HCT116 (cell line): ENCODE measurements at regions not wholly inside any gene's neighbourhood (a gene's known extent, or its start where the extent isn't known, plus 50 kb on each side); places are given as distances from the start of the nearest gene placed in this dataset.

Experiments used
- ATAC-seq: fragments of 200-7000 bp; cut with Tn5 transposase; 2 replicates; pipeline ENCODE4 v1.9.1; 2020; ENCODE audit warnings: mild to moderate bottlenecking, moderate library complexity
- BruUV-seq: library from RNA; stranded (reverse); fragments of 400-500 nt; replicated peaks from 2 replicates; lab custom pipeline; 2021; lab: Mats Ljungman, UMichigan
- CTCF ChIA-PET: fragments of 300-600 bp; sonication (Branson Sonifier 250); formaldehyde crosslinking; loops from one replicate; lab custom pipeline; 2021; ENCODE audit warnings: antibody characterized with exemption; lab: Charles Lee
- POLR2A ChIA-PET: fragments of 300-600, 350-600 bp; sonication (Branson Sonifier 250); formaldehyde crosslinking; loops from one replicate; lab custom pipeline; 2021; ENCODE audit warnings: antibody characterized with exemption; lab: Charles Lee
- RAD21 ChIA-PET, 2 experiments: fragments of 300-600 bp; sonication (Branson Sonifier 250); formaldehyde crosslinking; loops; one replicate each; lab custom pipeline; 2023; ENCODE audit warnings: low total read pairs in 2 of 2; ENCODE audit not compliant: uncharacterized antibody in 2 of 2, unreplicated experiment in 2 of 2, low non-redundant PET in 1 of 2; lab: Charles Lee
- DNase-seq: peaks from one replicate; pipeline ENCODE4 v3.0.0-alpha.2; 2010; ENCODE audit warnings: low read depth, low spot score
- H2AFZ ChIP-seq: fragments of 200-600 bp; shearing (Covaris generic), sonication (generic); 2 replicates; pipeline ENCODE4 v1.6.1; 2017; ENCODE audit warnings: low read depth, mixed run types, mixed read lengths, antibody characterized with exemption, low read length; ENCODE audit not compliant: poor library complexity, severe bottlenecking
- H3K27ac ChIP-seq: 2 replicates; pipeline ENCODE4 v1.5.1; 2012; ENCODE audit warnings: low read depth, low read length
- H3K27me3 ChIP-seq: fragments of 200-600 bp; sonication (generic); 2 replicates; pipeline ENCODE4 v1.6.1; 2016; ENCODE audit warnings: mixed run types, low read length, mixed read lengths; ENCODE audit not compliant: insufficient read depth
- H3K36me3 ChIP-seq, 2 experiments: fragments of 200-500 bp in 1 of 2; fragments of 200-600 bp in 1 of 2; sonication (Bioruptor generic) in 1 of 2; sonication (generic) in 1 of 2; 2 replicates each; pipeline versions ENCODE4 v1.5.1 to v1.6.1; 2014 to 2016; ENCODE audit warnings: low read length in 2 of 2, inconsistent platforms in 1 of 2, mixed read lengths in 1 of 2, mixed run types in 1 of 2; ENCODE audit not compliant: insufficient read depth in 2 of 2, control insufficient read depth in 1 of 2
- H3K4me1 ChIP-seq, 2 experiments: fragments of 200-600 bp in 1 of 2; sonication (generic) in 1 of 2; 2 replicates each; pipeline versions ENCODE4 v1.5.1 to v1.6.1; 2012 to 2017; ENCODE audit warnings: low read length in 2 of 2, inconsistent platforms in 1 of 2, mild to moderate bottlenecking in 1 of 2, mixed read lengths in 1 of 2, mixed run types in 1 of 2, moderate library complexity in 1 of 2; ENCODE audit not compliant: insufficient read depth in 2 of 2, control insufficient read depth in 1 of 2
- H3K4me2 ChIP-seq: fragments of 200-600 bp; sonication (generic); 2 replicates; pipeline ENCODE4 v1.6.1; 2017; ENCODE audit warnings: mixed run types, low read length, mixed read lengths
- H3K4me3 ChIP-seq, 2 experiments: fragments of 200-600 bp in 1 of 2; sonication (generic) in 1 of 2; replicated peaks in 1 of 2; 2 replicates each; pipeline ENCODE4 v1.5.1; 2011 to 2016; ENCODE audit warnings: low read length in 2 of 2, control low read depth in 1 of 2, low read depth in 1 of 2, mild to moderate bottlenecking in 1 of 2, mixed read lengths in 1 of 2, mixed run types in 1 of 2
- H3K79me2 ChIP-seq: fragments of 200-600 bp; sonication (generic); 2 replicates; pipeline ENCODE4 v1.6.1; 2017; ENCODE audit warnings: mild to moderate bottlenecking, mixed run types, low read length, moderate library complexity, mixed read lengths; ENCODE audit not compliant: insufficient read depth
- H3K9ac ChIP-seq: fragments of 200-600 bp; sonication (generic); 2 replicates; pipeline ENCODE4 v1.6.1; 2016; ENCODE audit warnings: low read length, mixed read lengths
- H3K9me2 ChIP-seq: fragments of 200-600 bp; sonication (generic), shearing (Covaris generic); 2 replicates; pipeline ENCODE4 v1.6.1; 2017; ENCODE audit warnings: mixed run types, mild to moderate bottlenecking, moderate library complexity; ENCODE audit not compliant: insufficient read depth
- H3K9me3 ChIP-seq, 2 experiments: fragments of 200-500 bp in 1 of 2; fragments of 200-600 bp in 1 of 2; sonication (Bioruptor generic) in 1 of 2; sonication (generic) in 1 of 2; 2 replicates each; pipeline ENCODE4 v1.6.1; 2014 to 2017; ENCODE audit warnings: low read length in 2 of 2, mixed read lengths in 2 of 2, inconsistent platforms in 1 of 2, low read depth in 1 of 2, mild to moderate bottlenecking in 1 of 2, mixed run types in 1 of 2, moderate library complexity in 1 of 2; ENCODE audit not compliant: control insufficient read depth in 1 of 2, insufficient read depth in 1 of 2
- H4K20me1 ChIP-seq: fragments of 200-600 bp; sonication (generic), shearing (Covaris generic); 2 replicates; pipeline ENCODE4 v1.6.1; 2017; ENCODE audit warnings: mixed run types, mild to moderate bottlenecking, moderate library complexity; ENCODE audit not compliant: insufficient read depth
- CBX3 ChIP-seq: IDR thresholded peaks from 2 replicates; pipeline ENCODE4 v1.6.1; 2012; ENCODE audit warnings: low read depth
- CEBPB ChIP-seq: IDR thresholded peaks from 2 replicates; pipeline ENCODE4 v1.6.1; 2012; ENCODE audit warnings: low read depth
- EGR1 ChIP-seq: IDR thresholded peaks from 2 replicates; pipeline ENCODE4 v1.6.1; 2012; ENCODE audit warnings: low read depth
- ELF1 ChIP-seq: IDR thresholded peaks from 2 replicates; pipeline ENCODE4 v1.6.1; 2012; ENCODE audit warnings: low read depth, borderline replicate concordance
- EZH2phosphoT487 ChIP-seq: fragments of 200-600 bp; IDR thresholded peaks from 2 replicates; pipeline ENCODE4 v1.6.1; 2018; ENCODE audit warnings: antibody characterized with exemption, borderline replicate concordance
- FOSL1 ChIP-seq: IDR thresholded peaks from 2 replicates; pipeline ENCODE4 v1.6.1; 2012; ENCODE audit warnings: low read depth
- MAX ChIP-seq: IDR thresholded peaks from 2 replicates; pipeline ENCODE4 v1.6.1; 2012
- POLR2A ChIP-seq: IDR thresholded peaks from 2 replicates; pipeline ENCODE4 v1.7.0; 2011; ENCODE audit warnings: borderline replicate concordance; ENCODE audit not compliant: insufficient read depth, insufficient read length; ENCODE audit errors: extremely low read depth
- POLR2AphosphoS5 ChIP-seq: IDR thresholded peaks from 2 replicates; pipeline ENCODE4 v1.6.1; 2011; ENCODE audit warnings: mild to moderate bottlenecking, low read depth, low read length, moderate library complexity
- RAD21 ChIP-seq: IDR thresholded peaks from 2 replicates; pipeline ENCODE4 v1.6.1; 2012; ENCODE audit warnings: low read depth, mild to moderate bottlenecking
- REST ChIP-seq: IDR thresholded peaks from 2 replicates; pipeline ENCODE4 v1.6.1; 2012; ENCODE audit warnings: low read depth
- SIN3A ChIP-seq: IDR thresholded peaks from 2 replicates; pipeline ENCODE4 v1.6.1; 2012; ENCODE audit warnings: low read depth
- SP1 ChIP-seq: IDR thresholded peaks from 2 replicates; pipeline ENCODE4 v1.6.1; 2012; ENCODE audit warnings: low read depth
- TCF7L2 ChIP-seq: IDR thresholded peaks from 2 replicates; pipeline ENCODE4 v1.7.0; 2011; ENCODE audit warnings: borderline replicate concordance, inconsistent platforms; ENCODE audit not compliant: insufficient read depth, insufficient read length; ENCODE audit errors: extremely low read depth
- YY1 ChIP-seq: IDR thresholded peaks from 2 replicates; pipeline ENCODE4 v1.6.1; 2011; ENCODE audit warnings: low read length, low read depth, moderate library complexity, mild to moderate bottlenecking; ENCODE audit not compliant: insufficient replicate concordance; ENCODE audit errors: extremely low read depth
- ZFX ChIP-seq: fragments of 450-650 bp; IDR thresholded peaks from 2 replicates; pipeline ENCODE4 v1.6.1; 2017
- ZNF274 ChIP-seq: fragments of 200-500 bp; sonication (Bioruptor generic); IDR thresholded peaks from 2 replicates; pipeline ENCODE4 v1.6.1; 2014; ENCODE audit warnings: mild to moderate bottlenecking, low read depth, low read length, inconsistent platforms
- intact Hi-C: fragments of 100-400 bp; cut with micrococcal nuclease; formaldehyde crosslinking; loops from 2 replicates; pipeline ENCODE4 v1.10.0; 2022
- TF ChIP-seq, protein P1 (sequence below): IDR thresholded peaks from 2 replicates; pipeline ENCODE4 v1.6.1; 2011; ENCODE audit warnings: mild to moderate bottlenecking, low read length, moderate library complexity; ENCODE audit not compliant: insufficient replicate concordance; ENCODE audit errors: extremely low read depth
- TF ChIP-seq, protein P2 (sequence below): IDR thresholded peaks from 2 replicates; pipeline ENCODE4 v1.6.1; 2012
- TF ChIP-seq, protein P3 (sequence below), 3 experiments: fragments of 200-600 bp in 1 of 3; sonication (generic) in 1 of 3; IDR thresholded peaks in 2 of 3; conservative IDR thresholded peaks in 1 of 3; 2 replicates each; pipeline ENCODE4 v1.5.1; 2012 to 2017; ENCODE audit warnings: low read depth in 2 of 3, low read length in 2 of 3, antibody characterized with exemption in 1 of 3, borderline replicate concordance in 1 of 3, control low read depth in 1 of 3, mild to moderate bottlenecking in 1 of 3, mixed read lengths in 1 of 3, mixed run types in 1 of 3, moderate library complexity in 1 of 3; ENCODE audit not compliant: insufficient read depth in 1 of 3

DNA sequence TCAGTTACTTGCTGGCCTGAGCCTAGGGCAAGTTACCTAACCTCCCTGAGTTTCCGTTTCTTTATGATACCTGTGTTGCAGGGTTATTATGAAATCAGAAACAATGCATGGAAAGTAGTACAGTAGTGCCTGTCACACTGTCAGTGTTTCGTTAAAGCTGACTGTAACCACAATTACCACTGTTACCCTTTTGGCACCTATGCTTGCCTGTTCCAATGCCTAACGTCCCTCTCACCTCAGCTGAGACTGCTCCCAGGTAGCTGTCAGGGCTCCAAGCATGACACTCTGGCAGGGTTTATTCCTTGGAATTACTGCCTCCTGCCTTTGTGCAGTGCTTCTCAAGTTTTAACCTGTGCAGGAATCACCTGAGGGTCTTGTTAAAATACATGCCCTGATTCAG is 135.2 kb upstream of the RBMS1 start:
- Histone ChIP-seq H4K20me1 (no peaks in the 10 kb centered on the region), H3K4me1 (no peaks in the 10 kb centered on the region), H3K4me3 (no peak overlapping the region), H3K27me3 (no peaks in the 10 kb centered on the region), H3K36me3 (no peaks in the 10 kb centered on the region), H3K9me3 (no peaks in the 10 kb centered on the region), H3K9me2 (no peaks in the 10 kb centered on the region), H3K4me2 (no peak overlapping the region), H3K79me2 (no peaks in the 10 kb centered on the region), H2AFZ (no peak overlapping the region), H3K9ac (no peak overlapping the region), H3K27ac (no peak overlapping the region)
- ChIA-PET POLR2A (no interaction called here), RAD21 (no interaction called here), CTCF (no interaction called here)
- TF ChIP-seq EZH2phosphoT487 = no peak
- TF ChIP-seq ELF1 = no peak
- no peak for TF ChIP-seq CBX3
- TF ChIP-seq, protein P1, sequence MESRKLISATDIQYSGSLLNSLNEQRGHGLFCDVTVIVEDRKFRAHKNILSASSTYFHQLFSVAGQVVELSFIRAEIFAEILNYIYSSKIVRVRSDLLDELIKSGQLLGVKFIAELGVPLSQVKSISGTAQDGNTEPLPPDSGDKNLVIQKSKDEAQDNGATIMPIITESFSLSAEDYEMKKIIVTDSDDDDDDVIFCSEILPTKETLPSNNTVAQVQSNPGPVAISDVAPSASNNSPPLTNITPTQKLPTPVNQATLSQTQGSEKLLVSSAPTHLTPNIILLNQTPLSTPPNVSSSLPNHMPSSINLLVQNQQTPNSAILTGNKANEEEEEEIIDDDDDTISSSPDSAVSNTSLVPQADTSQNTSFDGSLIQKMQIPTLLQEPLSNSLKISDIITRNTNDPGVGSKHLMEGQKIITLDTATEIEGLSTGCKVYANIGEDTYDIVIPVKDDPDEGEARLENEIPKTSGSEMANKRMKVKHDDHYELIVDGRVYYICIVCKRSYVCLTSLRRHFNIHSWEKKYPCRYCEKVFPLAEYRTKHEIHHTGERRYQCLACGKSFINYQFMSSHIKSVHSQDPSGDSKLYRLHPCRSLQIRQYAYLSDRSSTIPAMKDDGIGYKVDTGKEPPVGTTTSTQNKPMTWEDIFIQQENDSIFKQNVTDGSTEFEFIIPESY = no peak
- TF ChIP-seq, protein P2, sequence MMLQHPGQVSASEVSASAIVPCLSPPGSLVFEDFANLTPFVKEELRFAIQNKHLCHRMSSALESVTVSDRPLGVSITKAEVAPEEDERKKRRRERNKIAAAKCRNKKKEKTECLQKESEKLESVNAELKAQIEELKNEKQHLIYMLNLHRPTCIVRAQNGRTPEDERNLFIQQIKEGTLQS = no peak
- TF ChIP-seq CEBPB = no peak
- TF ChIP-seq ZFX = no peak
- TF ChIP-seq POLR2AphosphoS5 = no peak
- TF ChIP-seq ZNF274 = no peak
- TF ChIP-seq, protein P3, sequence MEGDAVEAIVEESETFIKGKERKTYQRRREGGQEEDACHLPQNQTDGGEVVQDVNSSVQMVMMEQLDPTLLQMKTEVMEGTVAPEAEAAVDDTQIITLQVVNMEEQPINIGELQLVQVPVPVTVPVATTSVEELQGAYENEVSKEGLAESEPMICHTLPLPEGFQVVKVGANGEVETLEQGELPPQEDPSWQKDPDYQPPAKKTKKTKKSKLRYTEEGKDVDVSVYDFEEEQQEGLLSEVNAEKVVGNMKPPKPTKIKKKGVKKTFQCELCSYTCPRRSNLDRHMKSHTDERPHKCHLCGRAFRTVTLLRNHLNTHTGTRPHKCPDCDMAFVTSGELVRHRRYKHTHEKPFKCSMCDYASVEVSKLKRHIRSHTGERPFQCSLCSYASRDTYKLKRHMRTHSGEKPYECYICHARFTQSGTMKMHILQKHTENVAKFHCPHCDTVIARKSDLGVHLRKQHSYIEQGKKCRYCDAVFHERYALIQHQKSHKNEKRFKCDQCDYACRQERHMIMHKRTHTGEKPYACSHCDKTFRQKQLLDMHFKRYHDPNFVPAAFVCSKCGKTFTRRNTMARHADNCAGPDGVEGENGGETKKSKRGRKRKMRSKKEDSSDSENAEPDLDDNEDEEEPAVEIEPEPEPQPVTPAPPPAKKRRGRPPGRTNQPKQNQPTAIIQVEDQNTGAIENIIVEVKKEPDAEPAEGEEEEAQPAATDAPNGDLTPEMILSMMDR (IDR thresholded peaks at IDR 0.05 in 2 of 3, conservative IDR thresholded peaks at IDR 0.05 in 1 of 3; ENCODE audit: borderline replicate concordance in 1 of 3, insufficient read depth in 1 of 3, low read depth in 2 of 3, low read length in 2 of 3) = no peak
- TF ChIP-seq EGR1 = no peak
- no peak for TF ChIP-seq RAD21
- no peak for TF ChIP-seq SIN3A
- no peak for TF ChIP-seq TCF7L2
- TF ChIP-seq POLR2A = no peak
- TF ChIP-seq YY1 = no peak
- no peak for TF ChIP-seq REST
- TF ChIP-seq MAX = no peak
- TF ChIP-seq FOSL1 = no peak
- no peak for TF ChIP-seq SP1
- intact Hi-C loops = no loop called here
- no TSS peak for BruUV-seq
- ATAC-seq (no peak), DNase-seq (no peak)
